Gastroesophageal sphincter (tissue), 3 donors: ENCODE measurements at regions not wholly inside any gene's neighbourhood (a gene's known extent, or its start where the extent isn't known, plus 50 kb on each side); places are given as distances from the start of the nearest gene placed in this dataset.

Experiments used
- EP300 ChIP-seq: sonication (generic); formaldehyde crosslinking; IDR thresholded peaks from one replicate; pipeline ENCODE4 v1.6.1; 2017; ENCODE audit warnings: antibody characterized with exemption, mild to moderate bottlenecking
- POLR2A ChIP-seq, 2 donors: fragments of 450-650 bp; IDR thresholded peaks; one replicate each; pipeline ENCODE4 v1.6.1; 2017; ENCODE audit warnings: antibody characterized with exemption in 2 of 2, mild to moderate bottlenecking in 2 of 2, moderate library complexity in 1 of 2
- POLR2AphosphoS5 ChIP-seq: sonication (generic); formaldehyde crosslinking; IDR thresholded peaks from one replicate; pipeline ENCODE4 v1.6.1; 2017; ENCODE audit warnings: antibody characterized with exemption
- TF ChIP-seq, protein P1 (sequence below), 4 experiments: fragments of 200-600 bp in 2 of 4; fragments of 450-650 bp in 2 of 4; sonication (generic) in 1 of 4; IDR thresholded peaks; one replicate each; pipeline ENCODE4 v1.5.1; 2017 to 2019; ENCODE audit warnings: antibody characterized with exemption in 4 of 4, mild to moderate bottlenecking in 2 of 4, moderate library complexity in 2 of 4

DNA sequence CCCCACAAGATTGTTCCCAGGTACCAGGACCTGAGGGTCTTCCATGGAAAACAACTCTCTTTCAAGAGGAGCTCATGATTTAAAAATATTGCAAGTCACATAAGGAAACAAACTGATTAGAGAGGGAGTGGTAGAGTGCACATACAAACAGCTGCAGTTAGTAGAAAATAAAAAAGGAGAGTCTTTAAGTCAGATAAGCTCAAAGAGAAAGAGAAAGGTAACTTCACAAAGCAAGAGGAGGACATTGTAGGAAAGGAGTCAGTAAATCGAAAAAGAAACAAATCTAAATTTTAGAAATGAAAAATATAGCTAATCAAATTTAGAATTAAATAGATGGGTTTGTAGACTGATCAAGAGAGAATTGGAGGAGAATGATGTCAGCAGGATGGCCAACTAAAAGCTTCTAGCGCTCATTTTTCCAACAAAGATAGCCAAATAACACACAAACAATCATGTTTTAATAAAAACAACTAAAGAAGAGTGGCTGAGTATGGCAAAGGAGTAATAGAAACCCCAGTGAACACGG, 86.1 kb upstream of the CD53 start:
- TF ChIP-seq, protein P1, sequence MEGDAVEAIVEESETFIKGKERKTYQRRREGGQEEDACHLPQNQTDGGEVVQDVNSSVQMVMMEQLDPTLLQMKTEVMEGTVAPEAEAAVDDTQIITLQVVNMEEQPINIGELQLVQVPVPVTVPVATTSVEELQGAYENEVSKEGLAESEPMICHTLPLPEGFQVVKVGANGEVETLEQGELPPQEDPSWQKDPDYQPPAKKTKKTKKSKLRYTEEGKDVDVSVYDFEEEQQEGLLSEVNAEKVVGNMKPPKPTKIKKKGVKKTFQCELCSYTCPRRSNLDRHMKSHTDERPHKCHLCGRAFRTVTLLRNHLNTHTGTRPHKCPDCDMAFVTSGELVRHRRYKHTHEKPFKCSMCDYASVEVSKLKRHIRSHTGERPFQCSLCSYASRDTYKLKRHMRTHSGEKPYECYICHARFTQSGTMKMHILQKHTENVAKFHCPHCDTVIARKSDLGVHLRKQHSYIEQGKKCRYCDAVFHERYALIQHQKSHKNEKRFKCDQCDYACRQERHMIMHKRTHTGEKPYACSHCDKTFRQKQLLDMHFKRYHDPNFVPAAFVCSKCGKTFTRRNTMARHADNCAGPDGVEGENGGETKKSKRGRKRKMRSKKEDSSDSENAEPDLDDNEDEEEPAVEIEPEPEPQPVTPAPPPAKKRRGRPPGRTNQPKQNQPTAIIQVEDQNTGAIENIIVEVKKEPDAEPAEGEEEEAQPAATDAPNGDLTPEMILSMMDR (IDR thresholded peaks at IDR 0.05) = no peak
- no peak for TF ChIP-seq POLR2AphosphoS5
- no peak for TF ChIP-seq POLR2A (IDR thresholded peaks at IDR 0.05)
- TF ChIP-seq EP300 = no peak
